ENCODE measurements at regions not wholly inside any gene's neighbourhood (a gene's known extent, or its start where the extent isn't known, plus 50 kb on each side); places are given as distances from the start of the nearest gene placed in this dataset.
A peak's percentile ranks its signal among the peaks of the same experiment; 100 is the strongest.
"Not testable (repeated sequence)": the region's sequence is repeated elsewhere in the genome, so short reads cannot be mapped to it uniquely, and the experiment has no call there.

DNA sequence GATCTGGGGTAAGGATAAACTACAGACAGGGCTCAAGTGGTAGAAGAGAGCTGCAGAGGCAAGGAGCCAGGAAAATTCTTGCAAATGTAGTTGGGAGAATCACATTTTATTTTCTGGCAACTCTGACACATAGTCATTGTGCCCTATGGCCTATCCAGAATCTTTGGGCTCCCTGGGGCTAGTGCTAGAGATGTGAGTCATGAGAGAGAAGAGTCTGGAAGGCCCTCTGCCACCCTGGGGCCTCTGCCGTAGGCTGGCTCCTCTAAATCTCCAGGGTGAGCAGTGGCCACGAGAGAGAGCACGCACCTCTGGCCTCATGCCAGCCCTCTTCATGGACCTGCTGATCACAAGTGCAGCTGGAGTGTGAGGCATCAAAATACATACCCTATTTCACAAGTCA lies 74.3 kb upstream of the SSBP2 start:
- peak; percentile 76 for DNase-seq

DNA sequence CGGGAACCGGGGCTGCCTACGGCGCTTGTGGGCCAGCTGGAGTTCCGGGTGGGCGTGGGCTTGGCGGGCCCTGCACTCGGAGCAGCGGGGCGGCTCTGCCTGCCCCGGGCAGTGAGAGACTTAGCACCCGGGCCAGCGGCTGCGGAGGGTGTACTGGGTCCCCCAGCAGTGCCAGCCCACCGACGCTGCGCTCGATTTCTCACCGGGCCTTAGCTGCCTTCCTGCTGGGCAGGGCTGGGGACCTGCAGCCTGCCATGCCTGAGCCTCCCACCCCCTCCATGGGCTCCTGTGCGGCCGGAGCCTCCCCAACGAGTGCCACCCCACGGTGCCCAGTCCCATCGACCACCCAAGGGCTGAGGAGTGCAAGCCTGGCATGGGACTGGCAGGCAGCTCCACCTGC lies 72.8 kb upstream of the SSBP2 start:
- not testable (repeated sequence) for DNase-seq

- DNase-seq = no peak
These were observed 70.0 kb upstream of the SSBP2 start for GRCh38 chr5:81820863-81821262.

DNA sequence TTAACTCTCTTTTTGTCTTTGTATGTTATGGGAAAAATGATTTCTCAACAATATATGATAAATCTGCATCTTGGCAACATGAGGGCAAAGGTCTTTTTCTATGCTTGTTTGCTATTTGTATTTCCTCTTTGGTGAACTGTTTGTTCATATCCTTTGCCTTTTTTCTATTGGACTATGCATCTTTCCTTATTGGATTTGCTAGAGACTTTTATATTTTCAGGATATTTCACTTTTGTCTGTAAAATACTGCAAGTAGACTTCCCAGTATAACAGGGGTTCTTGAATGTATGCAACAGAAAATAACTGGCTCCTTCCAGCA lies 69.4 kb upstream of the SSBP2 start:
- DNase-seq = no peak

DNA sequence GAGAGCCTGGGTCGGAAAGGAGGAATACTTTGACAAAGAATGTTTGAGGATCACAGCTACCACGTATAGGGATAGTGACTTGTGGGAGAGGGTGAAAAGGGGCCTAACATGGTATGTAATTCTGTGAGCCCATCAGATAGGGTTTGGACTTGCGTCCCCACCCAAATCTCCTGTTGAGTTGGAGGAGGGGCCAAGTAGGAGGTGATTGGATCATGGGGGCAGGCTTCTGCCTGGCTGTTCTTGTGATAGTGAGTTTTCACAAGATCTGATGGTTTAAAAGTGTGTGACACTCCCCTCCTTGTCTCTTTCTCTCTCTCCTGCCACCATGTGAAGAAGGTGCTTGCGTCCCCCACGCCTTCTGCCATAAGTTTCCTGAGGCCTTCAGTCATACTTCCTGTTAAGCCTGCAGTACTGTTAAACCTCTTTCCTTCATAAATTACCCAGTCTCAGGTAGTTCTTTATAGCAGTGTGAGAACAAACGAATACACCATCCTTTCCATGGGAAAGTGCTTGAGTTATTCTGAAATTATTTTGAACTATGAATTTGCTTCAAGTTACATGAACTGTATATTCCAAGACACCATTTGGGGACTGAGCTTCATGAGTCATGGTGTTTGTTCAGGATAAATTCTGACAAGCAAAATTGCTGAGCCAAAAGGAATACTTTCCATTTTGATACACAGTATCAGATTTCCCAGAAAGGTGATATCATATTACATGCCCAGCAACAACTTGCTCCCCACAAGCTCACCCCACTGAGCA lies 68.8 kb upstream of the SSBP2 start:
- DNase-seq = peak; percentile 35

DNA sequence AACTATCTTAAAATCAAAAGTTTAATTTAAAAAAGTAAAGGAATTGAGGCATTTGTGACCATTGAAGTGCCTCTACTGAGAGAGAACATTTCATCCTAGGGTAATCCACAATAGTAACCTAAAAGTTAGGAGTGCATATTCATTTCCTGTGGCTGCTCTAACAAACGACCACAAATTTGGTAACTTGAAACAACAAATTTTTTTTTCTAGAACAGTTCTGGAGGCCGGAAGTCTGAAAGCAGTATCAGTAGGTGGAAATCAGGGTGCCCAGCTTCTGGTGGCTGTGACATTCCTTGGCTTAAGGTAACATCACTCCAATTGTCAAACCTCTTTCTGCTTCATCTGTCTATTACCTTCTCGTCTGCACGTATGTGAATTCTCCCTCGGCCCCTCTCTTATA lies 67.1 kb upstream of the SSBP2 start:
- DNase-seq = no peak

- DNase-seq = no peak
These were observed 66.2 kb upstream of the SSBP2 start for GRCh38 chr5:81817086-81817485.

- no peak for DNase-seq
These were observed 64.4 kb upstream of the SSBP2 start for GRCh38 chr5:81815321-81815720.

DNA sequence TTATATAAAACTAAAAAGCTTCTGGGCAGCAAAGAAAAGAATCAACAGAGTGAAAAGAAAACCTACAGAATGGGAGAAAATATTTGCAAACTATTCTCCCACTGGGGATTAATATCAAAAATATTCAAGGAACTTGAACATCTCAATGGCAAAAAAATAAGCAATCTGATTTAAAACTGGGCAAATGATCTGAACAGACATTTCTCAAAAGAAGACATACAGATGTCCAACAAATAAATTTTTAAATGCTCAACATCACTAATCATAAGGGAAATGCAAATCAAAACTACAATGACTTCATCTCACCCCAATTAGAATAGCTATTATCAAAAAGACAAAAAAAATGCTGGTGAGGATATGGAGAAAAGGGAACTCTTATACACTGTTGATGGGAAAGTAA lies 57.2 kb upstream of the SSBP2 start:
- DNase-seq = no peak

DNA sequence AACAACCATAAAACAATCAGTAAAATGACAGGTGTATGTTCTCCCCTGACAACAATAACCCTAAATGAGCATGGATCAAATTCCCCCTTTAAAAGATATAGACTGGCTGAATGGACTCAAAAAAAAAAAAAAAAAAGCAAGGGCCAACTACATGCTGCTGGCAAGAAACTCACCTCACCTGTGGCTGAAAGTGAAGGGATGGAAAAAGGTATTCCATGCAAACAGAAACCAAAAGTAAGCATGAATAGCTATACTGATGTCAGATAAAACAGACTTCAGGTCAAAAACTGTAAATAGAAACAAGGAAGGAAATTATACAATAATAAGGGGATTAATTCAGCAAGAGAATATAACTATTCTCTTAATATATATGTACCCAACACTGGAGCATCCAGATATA lies 54.2 kb upstream of the SSBP2 start:
- DNase-seq = no peak

GRCh38 chr5:81803812-81804211 lies 52.9 kb upstream of the SSBP2 start:
- no peak for DNase-seq

- DNase-seq = no peak
These were observed 51.7 kb upstream of the SSBP2 start for GRCh38 chr5:81802625-81803024.

DNA sequence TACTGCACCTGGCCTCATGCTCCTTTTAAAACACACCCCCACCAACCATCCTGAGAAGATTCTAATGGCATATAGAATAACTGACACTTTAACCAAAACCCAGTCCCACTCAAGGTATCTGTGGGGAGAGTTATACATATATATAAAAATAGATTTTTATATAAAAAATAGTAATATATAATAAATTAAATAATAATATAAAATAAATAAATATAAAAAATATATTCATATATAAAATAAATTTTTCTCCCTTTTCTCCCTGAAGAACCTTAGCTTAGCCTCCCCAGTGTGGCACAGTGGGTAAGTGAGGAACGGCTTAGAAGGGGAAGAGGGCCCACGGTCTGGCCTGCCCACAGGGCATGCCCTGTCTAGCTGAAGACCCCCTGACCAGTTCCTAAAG lies 51.1 kb upstream of the SSBP2 start:
- DNase-seq = no peak

DNA sequence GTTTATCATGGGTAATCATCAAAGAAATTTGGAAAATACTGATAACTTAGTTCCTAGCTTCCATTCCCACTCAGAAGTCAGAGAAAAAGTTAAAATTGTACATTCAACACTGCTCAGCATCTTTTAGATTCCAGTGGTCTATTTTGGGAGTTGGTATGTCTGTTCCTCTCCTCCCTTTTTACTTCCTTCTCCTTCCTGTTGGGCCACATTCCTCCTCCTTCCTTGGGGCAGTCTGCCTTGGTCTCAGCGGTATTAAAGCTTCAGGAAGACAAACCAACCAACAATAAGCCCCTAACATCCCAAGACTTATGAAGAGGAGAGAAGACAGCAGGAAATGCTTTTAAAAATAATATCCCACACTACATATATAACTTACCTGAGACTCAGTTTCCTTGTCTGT lies 49.9 kb upstream of the SSBP2 start:
- DNase-seq = no peak

Data from NCI-H69 (cell line).